GM21717 (cell line): ENCODE measurements at regions not wholly inside any gene's neighbourhood (a gene's known extent, or its start where the extent isn't known, plus 50 kb on each side); places are given as distances from the start of the nearest gene placed in this dataset.

Experiments
- ATAC-seq: cut with Tn5 transposase; IDR thresholded peaks from one replicate; pipeline ENCODE4 v1.9.1; 2021; ENCODE audit warnings: mild to moderate bottlenecking, moderate library complexity; ENCODE audit not compliant: unreplicated experiment

GRCh38 chr21:16789636-16790035 is 723.2 kb upstream of the CXADR start:
- no peak for ATAC-seq

GRCh38 chr21:16792101-16792500 is 720.7 kb upstream of the CXADR start:
- ATAC-seq: no peak

GRCh38 chr21:16794950-16795349 is 717.9 kb upstream of the CXADR start:
- ATAC-seq: no peak

- no peak for ATAC-seq
These were observed 716.1 kb upstream of the CXADR start for GRCh38 chr21:16796776-16797175.

GRCh38 chr21:16797540-16797939 is 715.3 kb upstream of the CXADR start:
- ATAC-seq: no peak

- ATAC-seq: no peak
These were observed 714.9 kb upstream of the CXADR start for GRCh38 chr21:16797966-16798365.

- ATAC-seq: no peak
These were observed 712.1 kb upstream of the CXADR start for GRCh38 chr21:16800536-16801275.

- no peak for ATAC-seq
These were observed 701.8 kb upstream of the CXADR start for GRCh38 chr21:16811011-16811410.

GRCh38 chr21:16811970-16812369 is 700.9 kb upstream of the CXADR start:
- no peak for ATAC-seq

GRCh38 chr21:16815243-16815642 is 697.6 kb upstream of the CXADR start:
- no peak for ATAC-seq

GRCh38 chr21:16821588-16821987 is 691.3 kb upstream of the CXADR start:
- ATAC-seq: no peak

- no peak for ATAC-seq
These were observed 683.3 kb upstream of the CXADR start for GRCh38 chr21:16829532-16829931.

GRCh38 chr21:16832791-16833190 is 680.1 kb upstream of the CXADR start:
- no peak for ATAC-seq

GRCh38 chr21:16834791-16835190 is 678.1 kb upstream of the CXADR start:
- no peak for ATAC-seq

GRCh38 chr21:16837321-16837720 is 675.5 kb upstream of the CXADR start:
- ATAC-seq: no peak

- ATAC-seq: no peak
These were observed 675.1 kb upstream of the CXADR start for GRCh38 chr21:16837721-16838120.

GRCh38 chr21:16838331-16838730 is 674.5 kb upstream of the CXADR start:
- ATAC-seq: no peak

- no peak for ATAC-seq
These were observed 672.3 kb upstream of the CXADR start for GRCh38 chr21:16840538-16840937.

GRCh38 chr21:16841975-16842695 is 670.7 kb upstream of the CXADR start:
- ATAC-seq: no peak

GRCh38 chr21:16842696-16843035 is 670.2 kb upstream of the CXADR start:
- no peak for ATAC-seq

GRCh38 chr21:16847211-16847610 is 665.6 kb upstream of the CXADR start:
- ATAC-seq: no peak

GRCh38 chr21:16851054-16851453 is 661.8 kb upstream of the CXADR start:
- no peak for ATAC-seq
